SK-N-SH (cell line): ENCODE measurements at regions not wholly inside any gene's neighbourhood (a gene's known extent, or its start where the extent isn't known, plus 50 kb on each side); places are given as distances from the start of the nearest gene placed in this dataset.

Experiments used
- CTCF ChIP-seq: fragments of 200-600 bp; sonication (generic); IDR thresholded peaks from 2 replicates; pipeline ENCODE4 v1.6.1; 2017; ENCODE audit warnings: antibody characterized with exemption, mild to moderate bottlenecking, moderate library complexity
- EP300 ChIP-seq, 2 experiments: IDR thresholded peaks; 2 replicates each; pipeline versions ENCODE4 v1.4.0 to v1.6.1; 2012; ENCODE audit warnings: borderline replicate concordance in 1 of 2, low read depth in 1 of 2, low read length in 1 of 2
- EZH2phosphoT487 ChIP-seq: fragments of 200-600 bp; sonication (generic); IDR thresholded peaks from 2 replicates; pipeline ENCODE4 v1.6.1; 2017; ENCODE audit warnings: low read depth, mixed run types, mild to moderate bottlenecking, antibody characterized with exemption, moderate library complexity, borderline replicate concordance
- MXI1 ChIP-seq: IDR thresholded peaks from 2 replicates; pipeline ENCODE4 v1.6.1; 2012; ENCODE audit warnings: mild to moderate bottlenecking, low read depth, low read length, improper control_type of control experiment
- NRF1 ChIP-seq: IDR thresholded peaks from 2 replicates; pipeline ENCODE4 v1.6.1; 2012; ENCODE audit warnings: low read depth, mild to moderate bottlenecking, low read length
- RFX5 ChIP-seq: IDR thresholded peaks from 2 replicates; pipeline ENCODE4 v1.6.1; 2012; ENCODE audit warnings: mild to moderate bottlenecking, improper control_type of control experiment, low read length
- SMC3 ChIP-seq: IDR thresholded peaks from 2 replicates; pipeline ENCODE4 v1.6.1; 2012; ENCODE audit warnings: low read depth, low read length, improper control_type of control experiment
- TAF1 ChIP-seq: IDR thresholded peaks from 2 replicates; pipeline ENCODE4 v1.6.1; 2012; ENCODE audit warnings: low read depth, mild to moderate bottlenecking, low read length, moderate library complexity, borderline replicate concordance
- TCF12 ChIP-seq: IDR thresholded peaks from 2 replicates; pipeline ENCODE4 v1.4.0; 2012
- USF2 ChIP-seq: fragments of 150-350 bp; IDR thresholded peaks from 2 replicates; pipeline ENCODE4 v1.6.1; 2017; ENCODE audit warnings: antibody characterized with exemption, low read length, low read depth, borderline replicate concordance

GRCh38 chr5:167512111-167512510 lies 779.3 kb upstream of the WWC1 start:
- TF ChIP-seq TCF12: no peak
- no peak for TF ChIP-seq TAF1
- TF ChIP-seq NRF1: no peak
- TF ChIP-seq CTCF: no peak
- no peak for TF ChIP-seq EP300 (IDR thresholded peaks at IDR 0.05; ENCODE audit: borderline replicate concordance in 1 of 2, low read depth in 1 of 2, low read length in 1 of 2)
- TF ChIP-seq SMC3: no peak
- no peak for TF ChIP-seq EZH2phosphoT487
- TF ChIP-seq RFX5: no peak
- no peak for TF ChIP-seq MXI1
- no peak for TF ChIP-seq USF2
